DMS153 (cell line): ENCODE measurements at regions not wholly inside any gene's neighbourhood (a gene's known extent, or its start where the extent isn't known, plus 50 kb on each side); places are given as distances from the start of the nearest gene placed in this dataset.
A peak's percentile ranks its signal among the peaks of the same experiment; 100 is the strongest.

Source experiments
- DNase-seq: peaks from one replicate; lab custom pipeline; 2025; lab: John Stamatoyannopoulos, UW

- no peak for DNase-seq
These were observed 53.9 kb upstream of the CTLA4 start for GRCh38 chr2:203813684-203814083.

GRCh38 chr2:203814661-203815540 lies 52.7 kb upstream of the CTLA4 start:
- DNase-seq, result peak; percentile 69

- DNase-seq, result no peak
These were observed 52.1 kb upstream of the CTLA4 start for GRCh38 chr2:203815541-203815898.

GRCh38 chr2:203817147-203817546 lies 50.4 kb upstream of the CTLA4 start:
- DNase-seq, result no peak
